HG03521 (cell line): ENCODE measurements at regions not wholly inside any gene's neighbourhood (a gene's known extent, or its start where the extent isn't known, plus 50 kb on each side); places are given as distances from the start of the nearest gene placed in this dataset.

ENCODE experiments used
- ATAC-seq: cut with Tn5 transposase; IDR thresholded peaks from one replicate; pipeline ENCODE4 v1.9.1; 2021; ENCODE audit warnings: mild to moderate bottlenecking, moderate library complexity; ENCODE audit not compliant: unreplicated experiment

DNA sequence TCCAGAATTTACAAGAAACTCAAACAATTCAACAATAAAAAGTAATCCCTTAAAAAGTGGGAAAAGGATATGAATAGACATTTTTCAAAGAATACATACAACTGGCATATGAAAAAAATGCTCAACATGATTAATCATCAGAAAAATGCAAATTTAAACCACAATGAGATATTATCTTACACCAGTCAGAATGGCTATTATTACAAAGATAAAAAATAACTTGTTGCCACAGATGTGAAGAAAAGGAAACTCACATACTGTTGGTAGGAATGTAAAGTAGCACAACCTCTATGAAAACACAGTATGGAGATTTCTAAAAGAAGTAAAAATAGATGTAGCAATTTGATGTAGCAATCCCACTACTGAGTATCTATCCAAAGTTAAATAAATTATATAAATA, 65.1 kb upstream of the DIAPH2 start:
- ATAC-seq = no peak

DNA sequence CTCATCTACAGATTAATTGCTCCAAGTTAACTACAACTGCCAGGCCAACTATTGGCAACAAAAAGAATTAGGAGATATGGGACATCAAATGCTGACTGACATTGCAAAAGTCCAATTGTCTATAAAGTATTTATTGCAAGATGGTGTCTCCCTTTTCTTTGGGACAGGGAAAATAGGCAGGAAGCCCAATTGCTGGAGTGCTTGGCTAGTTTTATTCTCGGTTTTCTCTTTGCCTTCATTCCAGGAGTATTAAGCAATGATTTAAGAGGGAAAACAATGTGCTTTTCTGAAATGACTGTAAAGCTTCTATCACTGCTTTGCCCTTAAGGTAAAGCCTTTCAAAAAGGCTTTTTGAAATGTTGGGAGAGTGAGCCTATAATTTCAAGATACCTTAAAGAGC, 62.8 kb upstream of the DIAPH2 start:
- no peak for ATAC-seq
